Upper lobe of left lung (tissue), 6 donors: ENCODE measurements at regions not wholly inside any gene's neighbourhood (a gene's known extent, or its start where the extent isn't known, plus 50 kb on each side); places are given as distances from the start of the nearest gene placed in this dataset.

ENCODE experiments used
- ATAC-seq, 2 donors: fragments of 200-7000 bp; cut with Tn5 transposase; one replicate each; pipeline ENCODE4 v1.9.1; 2022; ENCODE audit warnings: mild to moderate bottlenecking in 2 of 2, moderate library complexity in 2 of 2; ENCODE audit not compliant: low FRiP score in 2 of 2
- DNase-seq, 2 donors: peaks; one replicate each; pipeline ENCODE4 v3.0.0-alpha.2; 2019 to 2020
- H3K27ac ChIP-seq, 4 donors: fragments of 200-600 bp; sonication (generic); one replicate each; pipeline ENCODE4 v1.5.1; 2016 to 2019
- H3K27me3 ChIP-seq, 4 donors: fragments of 200-600 bp; sonication (generic); one replicate each; pipeline ENCODE4 v1.5.1; 2017 to 2019
- H3K36me3 ChIP-seq, 4 donors: fragments of 200-600 bp; sonication (generic); one replicate each; pipeline ENCODE4 v1.5.1; 2016 to 2019
- H3K4me1 ChIP-seq, 4 donors: fragments of 200-600 bp; sonication (generic); one replicate each; pipeline ENCODE4 v1.5.1; 2018 to 2019
- H3K4me3 ChIP-seq, 4 donors: fragments of 200-600 bp; sonication (generic); one replicate each; pipeline ENCODE4 v1.5.1; 2017 to 2019; ENCODE audit warnings: mild to moderate bottlenecking in 2 of 4, moderate library complexity in 1 of 4
- H3K9me3 ChIP-seq, 4 donors: fragments of 200-600 bp; sonication (generic); one replicate each; pipeline ENCODE4 v1.5.1; 2018 to 2019
- EP300 ChIP-seq, 4 donors: sonication (generic); formaldehyde crosslinking; IDR thresholded peaks; one replicate each; pipeline ENCODE4 v1.5.1; 2017; ENCODE audit warnings: antibody characterized with exemption in 4 of 4, control low read depth in 2 of 4
- POLR2A ChIP-seq, 4 donors: fragments of 450-650 bp; IDR thresholded peaks; one replicate each; pipeline ENCODE4 v1.5.1; 2016 to 2017; ENCODE audit warnings: antibody characterized with exemption in 4 of 4, mild to moderate bottlenecking in 2 of 4
- POLR2AphosphoS5 ChIP-seq, 2 donors: sonication (generic); formaldehyde crosslinking; IDR thresholded peaks; one replicate each; pipeline ENCODE4 v1.5.1; 2017; ENCODE audit warnings: antibody characterized with exemption in 2 of 2
- WGBS, 2 donors: methylation state at CpG; one replicate each; pipeline ENCODE4 v1.1.5; 2017 to 2018; 5-methylcytosine and 5-hydroxymethylcytosine counted together
- TF ChIP-seq, protein P1 (sequence below), 6 experiments: fragments of 450-650 bp in 4 of 6; fragments of 200-600 bp in 2 of 6; sonication (generic) in 2 of 6; IDR thresholded peaks; one replicate each; pipeline ENCODE4 v1.5.1; 2016 to 2019; ENCODE audit warnings: antibody characterized with exemption in 6 of 6
- donor health status: DM: no; HTN: no; CAD: no; lungs with moderate emphysema.
- donor health status: DM: no; HTN: yes; CAD: no; lungs with severe emphysema.

DNA sequence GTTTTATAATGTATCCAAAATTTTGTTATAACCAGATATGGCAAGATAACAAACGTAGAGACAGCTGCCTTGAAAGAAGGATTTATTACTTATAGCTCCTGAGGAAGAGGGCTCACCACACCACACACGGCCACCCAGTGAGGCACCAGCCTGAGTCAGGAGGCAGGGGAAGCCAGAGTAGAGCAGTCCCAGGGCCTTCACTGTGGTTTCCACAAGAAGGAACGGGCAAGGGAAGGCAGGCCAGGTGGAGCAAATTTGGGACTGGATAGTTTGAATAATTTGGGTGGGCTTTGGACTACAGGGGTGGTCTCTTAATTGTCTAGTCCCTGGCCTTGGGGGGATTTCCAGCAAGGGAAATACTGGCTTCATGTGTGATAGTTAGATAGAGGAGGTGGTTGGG, 72.5 kb downstream of the RRAGC start:
- DNase-seq (no peak), ATAC-seq (no peak)
- no peak for TF ChIP-seq EP300 (IDR thresholded peaks at IDR 0.05)
- TF ChIP-seq POLR2A (IDR thresholded peaks at IDR 0.05) = no peak
- TF ChIP-seq POLR2AphosphoS5 (IDR thresholded peaks at IDR 0.05) = no peak
- TF ChIP-seq, protein P1, sequence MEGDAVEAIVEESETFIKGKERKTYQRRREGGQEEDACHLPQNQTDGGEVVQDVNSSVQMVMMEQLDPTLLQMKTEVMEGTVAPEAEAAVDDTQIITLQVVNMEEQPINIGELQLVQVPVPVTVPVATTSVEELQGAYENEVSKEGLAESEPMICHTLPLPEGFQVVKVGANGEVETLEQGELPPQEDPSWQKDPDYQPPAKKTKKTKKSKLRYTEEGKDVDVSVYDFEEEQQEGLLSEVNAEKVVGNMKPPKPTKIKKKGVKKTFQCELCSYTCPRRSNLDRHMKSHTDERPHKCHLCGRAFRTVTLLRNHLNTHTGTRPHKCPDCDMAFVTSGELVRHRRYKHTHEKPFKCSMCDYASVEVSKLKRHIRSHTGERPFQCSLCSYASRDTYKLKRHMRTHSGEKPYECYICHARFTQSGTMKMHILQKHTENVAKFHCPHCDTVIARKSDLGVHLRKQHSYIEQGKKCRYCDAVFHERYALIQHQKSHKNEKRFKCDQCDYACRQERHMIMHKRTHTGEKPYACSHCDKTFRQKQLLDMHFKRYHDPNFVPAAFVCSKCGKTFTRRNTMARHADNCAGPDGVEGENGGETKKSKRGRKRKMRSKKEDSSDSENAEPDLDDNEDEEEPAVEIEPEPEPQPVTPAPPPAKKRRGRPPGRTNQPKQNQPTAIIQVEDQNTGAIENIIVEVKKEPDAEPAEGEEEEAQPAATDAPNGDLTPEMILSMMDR (IDR thresholded peaks at IDR 0.05) = no peak
- Histone ChIP-seq H3K36me3 (no peaks in the 10 kb centered on the region), H3K4me3 (no peak overlapping the region), H3K4me1 (peaks cover 0 to 6% (median 0%) of the 10 kb centered on the region in 4 donors), H3K27ac (no peak overlapping the region), H3K27me3 (peaks cover 0 to 9% (median 0%) of the 10 kb centered on the region in 4 donors), H3K9me3 (no peaks in the 10 kb centered on the region)
- 73 to 77% methylated on average over 3 of the region's 3 CpGs for WGBS, 2 donors

DNA sequence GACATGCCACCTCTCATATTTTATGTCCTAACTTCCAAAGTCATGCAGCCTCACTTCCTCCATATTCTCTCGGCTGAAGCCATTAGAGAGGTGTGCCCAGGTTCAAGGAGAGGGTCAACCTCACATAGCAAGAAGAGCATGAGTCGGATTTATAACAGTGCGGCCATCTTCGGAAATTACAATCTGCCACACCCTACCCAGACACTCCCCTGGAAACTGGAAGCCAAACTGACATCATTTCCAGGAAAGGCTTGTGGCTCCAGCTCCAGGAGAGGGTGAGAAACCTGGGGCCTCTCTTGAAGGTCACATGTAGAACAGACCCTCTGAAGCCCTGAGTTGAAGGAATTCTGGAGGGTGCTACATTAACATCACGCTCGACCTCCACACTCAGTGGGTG, 73.5 kb downstream of the RRAGC start:
- no peak for DNase-seq
- TF ChIP-seq, protein P1 (IDR thresholded peaks at IDR 0.05) = no peak
- TF ChIP-seq POLR2AphosphoS5 (IDR thresholded peaks at IDR 0.05) (no peak), POLR2A (IDR thresholded peaks at IDR 0.05) (no peak), EP300 (IDR thresholded peaks at IDR 0.05) (no peak)
- 82 to 83% methylated on average over 6 of the region's 6 CpGs for WGBS, 2 donors
- peaks cover 0 to 6% (median 0%) of the 10 kb centered on the region in 4 donors for H3K4me1 ChIP-seq
- H3K36me3 ChIP-seq = no peaks in the 10 kb centered on the region
- no peak for ATAC-seq
- no peaks in the 10 kb centered on the region for H3K9me3 ChIP-seq
- H3K27ac ChIP-seq = no peak overlapping the region
- no peak overlapping the region for H3K4me3 ChIP-seq
- H3K27me3 ChIP-seq = peaks cover 0 to 10% (median 0%) of the 10 kb centered on the region in 4 donors

DNA sequence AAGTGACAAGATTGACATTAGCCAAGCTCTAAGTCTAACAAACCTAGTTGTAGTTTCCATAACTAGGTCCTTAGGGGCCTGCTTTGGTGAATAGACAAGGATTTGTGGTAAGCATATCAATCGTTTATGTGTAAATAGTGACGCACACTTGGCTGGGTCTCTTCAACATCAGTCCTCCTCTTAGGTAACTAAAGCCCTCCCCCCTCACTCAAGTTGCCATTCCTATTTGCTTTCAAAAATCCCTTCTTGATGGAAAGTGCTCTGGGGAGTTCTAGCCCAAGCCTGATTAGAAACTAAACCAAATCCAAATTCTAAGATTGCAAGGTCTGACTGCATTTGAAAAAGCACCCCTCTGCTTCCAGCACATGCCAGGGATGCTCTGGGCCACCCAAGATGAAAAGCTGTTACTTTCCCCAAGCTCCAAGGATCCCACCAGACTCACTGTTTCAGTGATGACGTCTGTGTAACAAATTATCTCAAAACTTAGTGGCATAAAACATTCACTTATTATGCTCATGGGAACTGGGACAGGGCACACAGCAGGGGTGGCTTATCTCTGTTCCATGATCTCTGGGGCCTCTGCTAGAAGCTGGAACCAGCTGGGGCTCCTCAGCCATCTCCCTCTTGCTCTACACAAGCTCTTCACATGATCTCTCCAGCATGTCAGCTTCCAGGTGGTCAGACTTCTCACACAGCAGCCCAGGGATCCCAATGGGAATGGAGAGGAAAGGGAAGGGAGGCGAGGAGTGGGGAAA, 74.1 kb downstream of the RRAGC start:
- Histone ChIP-seq H3K9me3 (no peaks in the 10 kb centered on the region), H3K27me3 (peaks cover 0 to 10% (median 0%) of the 10 kb centered on the region in 4 donors), H3K27ac (no peak overlapping the region), H3K36me3 (no peaks in the 10 kb centered on the region), H3K4me1 (peaks cover 0 to 6% (median 0%) of the 10 kb centered on the region in 4 donors), H3K4me3 (no peak overlapping the region)
- ATAC-seq (no peak), DNase-seq (no peak)
- TF ChIP-seq POLR2AphosphoS5 (IDR thresholded peaks at IDR 0.05) = no peak
- TF ChIP-seq EP300 (IDR thresholded peaks at IDR 0.05) = no peak
- no peak for TF ChIP-seq POLR2A (IDR thresholded peaks at IDR 0.05)
- TF ChIP-seq, protein P1 (IDR thresholded peaks at IDR 0.05) = no peak
- WGBS, 2 donors = 65 to 73% methylated on average over 4 of the region's 4 CpGs

DNA sequence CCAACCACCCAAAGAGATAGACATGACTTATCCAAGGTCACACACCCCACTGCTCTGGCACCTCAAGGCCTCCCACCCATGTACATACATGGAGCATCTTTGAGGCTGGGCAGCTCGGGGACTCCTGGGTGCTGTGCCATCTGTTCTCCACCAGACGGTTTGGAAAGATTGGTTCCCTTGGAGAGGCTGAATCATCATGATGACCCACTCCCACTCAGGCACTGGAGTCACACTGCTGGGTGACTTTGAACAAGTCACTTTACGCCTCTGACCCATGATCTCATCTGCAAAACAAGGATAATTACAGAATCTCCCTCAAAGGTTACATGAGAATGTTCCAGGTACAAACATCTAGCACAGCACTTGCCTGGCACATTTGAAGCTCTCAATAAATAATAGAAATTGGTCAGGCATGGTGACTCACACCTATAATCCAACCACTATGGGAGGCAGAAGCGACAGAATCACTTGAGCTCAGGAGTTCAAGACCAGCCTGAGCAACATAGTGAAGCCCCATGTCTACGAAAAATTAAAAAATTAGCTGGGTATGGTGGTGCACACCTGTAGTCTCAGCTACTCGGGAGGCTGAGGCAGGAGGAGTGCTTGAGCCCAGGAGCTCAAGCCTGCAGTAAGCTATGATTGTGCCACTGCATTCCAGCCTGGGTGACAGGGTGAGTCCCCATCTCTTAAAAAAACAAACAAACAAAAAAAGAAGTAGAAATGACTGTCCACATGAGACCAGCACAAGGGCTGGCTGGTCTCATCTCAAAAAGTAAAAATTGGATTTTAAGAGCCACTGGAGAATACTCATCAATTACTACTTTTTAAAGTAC, 74.9 kb downstream of the RRAGC start:
- no peaks in the 10 kb centered on the region for H3K9me3 ChIP-seq
- TF ChIP-seq EP300 (IDR thresholded peaks at IDR 0.05) (no peak), POLR2A (IDR thresholded peaks at IDR 0.05) (no peak), POLR2AphosphoS5 (IDR thresholded peaks at IDR 0.05) (no peak)
- TF ChIP-seq, protein P1 (IDR thresholded peaks at IDR 0.05) = no peak
- H3K4me1 ChIP-seq = peaks cover 0 to 6% (median 0%) of the 10 kb centered on the region in 4 donors
- H3K4me3 ChIP-seq = no peak overlapping the region
- H3K36me3 ChIP-seq = no peaks in the 10 kb centered on the region
- H3K27ac ChIP-seq = no peak overlapping the region
- ATAC-seq = no peak
- peaks cover 0 to 10% (median 0%) of the 10 kb centered on the region in 4 donors for H3K27me3 ChIP-seq
- 91 to 94% methylated on average over 6 of the region's 6 CpGs for WGBS, 2 donors
- no peak for DNase-seq
